H9 (cell line): ENCODE measurements at regions not wholly inside any gene's neighbourhood (a gene's known extent, or its start where the extent isn't known, plus 50 kb on each side); places are given as distances from the start of the nearest gene placed in this dataset.

Experiments
- DNase-seq: peaks from one replicate; pipeline ENCODE4 v3.0.0-alpha.2; 2017
- H2AFZ ChIP-seq: one replicate; pipeline ENCODE4 v1.6.1; 2013; ENCODE audit warnings: mild to moderate bottlenecking, low read length, control low read depth, moderate library complexity
- H2AK5ac ChIP-seq: 2 replicates; pipeline ENCODE4 v1.6.1; 2013; ENCODE audit warnings: low read length, control low read depth, mixed read lengths; ENCODE audit not compliant: insufficient read length
- H2BK120ac ChIP-seq: one replicate; pipeline ENCODE4 v1.6.1; 2013; ENCODE audit warnings: low read depth, mild to moderate bottlenecking, low read length, control low read depth, inconsistent platforms; ENCODE audit not compliant: poor library complexity, severe bottlenecking
- H2BK12ac ChIP-seq: 2 replicates; pipeline ENCODE4 v1.6.1; 2013; ENCODE audit warnings: low read length, control low read depth, mixed read lengths, low read depth; ENCODE audit not compliant: insufficient read length
- H2BK15ac ChIP-seq: 2 replicates; pipeline ENCODE4 v1.6.1; 2013; ENCODE audit warnings: low read depth, low read length, control low read depth
- H2BK20ac ChIP-seq: one replicate; pipeline ENCODE4 v1.6.1; 2013; ENCODE audit warnings: low read depth, mild to moderate bottlenecking, low read length, control low read depth, inconsistent platforms; ENCODE audit not compliant: poor library complexity, severe bottlenecking
- H2BK5ac ChIP-seq: 2 replicates; pipeline ENCODE4 v1.6.1; 2013; ENCODE audit warnings: low read length, control low read depth, mixed read lengths; ENCODE audit not compliant: insufficient read length
- H3K14ac ChIP-seq: 2 replicates; pipeline ENCODE4 v1.6.1; 2013; ENCODE audit warnings: low read length, control low read depth; ENCODE audit not compliant: insufficient read depth
- H3K18ac ChIP-seq: 2 replicates; pipeline ENCODE4 v1.6.1; 2013; ENCODE audit warnings: low read depth, mild to moderate bottlenecking, mixed read lengths, low read length, control low read depth; ENCODE audit not compliant: insufficient read length
- H3K23ac ChIP-seq: 2 replicates; pipeline ENCODE4 v1.6.1; 2013; ENCODE audit warnings: low read length, control low read depth, mixed read lengths, low read depth; ENCODE audit not compliant: insufficient read length
- H3K23me2 ChIP-seq: 2 replicates; pipeline ENCODE4 v1.6.1; 2013; ENCODE audit warnings: low read depth, mild to moderate bottlenecking, mixed read lengths, low read length, control low read depth; ENCODE audit not compliant: insufficient read length, poor library complexity, severe bottlenecking
- H3K27ac ChIP-seq: 2 replicates; pipeline ENCODE4 v1.5.1; 2013; ENCODE audit warnings: low read length, control low read depth, mixed read lengths, low read depth; ENCODE audit not compliant: insufficient read length
- H3K27me3 ChIP-seq: 2 replicates; pipeline ENCODE4 v1.6.1; 2013; ENCODE audit warnings: low read length, control low read depth, inconsistent platforms; ENCODE audit not compliant: insufficient read depth
- H3K4ac ChIP-seq: 2 replicates; pipeline ENCODE4 v1.6.1; 2013; ENCODE audit warnings: low read depth, mild to moderate bottlenecking, control low read depth, inconsistent platforms, low read length, moderate library complexity
- H3K4me1 ChIP-seq: 2 replicates; pipeline ENCODE4 v1.6.1; 2013; ENCODE audit warnings: low read length, control low read depth, inconsistent platforms; ENCODE audit not compliant: insufficient read depth
- H3K4me2 ChIP-seq: 2 replicates; pipeline ENCODE4 v1.6.1; 2013; ENCODE audit warnings: low read length, control low read depth, mixed read lengths; ENCODE audit not compliant: insufficient read length, insufficient read depth
- H3K56ac ChIP-seq: 2 replicates; pipeline ENCODE4 v1.6.1; 2013; ENCODE audit warnings: low read depth, mild to moderate bottlenecking, mixed read lengths, low read length, control low read depth; ENCODE audit not compliant: insufficient read length
- H3K79me1 ChIP-seq: 2 replicates; pipeline ENCODE4 v1.6.1; 2013; ENCODE audit warnings: low read depth, mild to moderate bottlenecking, moderate library complexity, low read length, control low read depth, inconsistent platforms; ENCODE audit not compliant: insufficient read depth, poor library complexity, severe bottlenecking
- H3K79me2 ChIP-seq: 2 replicates; pipeline ENCODE4 v1.6.1; 2013; ENCODE audit warnings: low read length, control low read depth, inconsistent platforms; ENCODE audit not compliant: insufficient read depth
- H3K9ac ChIP-seq: 2 replicates; pipeline ENCODE4 v1.6.1; 2013; ENCODE audit warnings: low read length, control low read depth, mixed read lengths; ENCODE audit not compliant: insufficient read length; ENCODE audit errors: extremely low read depth
- H3K9me3 ChIP-seq: one replicate; pipeline ENCODE4 v1.6.1; 2013; ENCODE audit warnings: low read depth, low read length, inconsistent platforms; ENCODE audit not compliant: control insufficient read depth
- H3T11ph ChIP-seq: one replicate; pipeline ENCODE4 v1.6.1; 2013; ENCODE audit warnings: mild to moderate bottlenecking, low read length, control low read depth, inconsistent platforms
- H4K20me1 ChIP-seq: one replicate; pipeline ENCODE4 v1.6.1; 2013; ENCODE audit not compliant: control insufficient read depth, insufficient read length, insufficient read depth
- H4K5ac ChIP-seq: 2 replicates; pipeline ENCODE4 v1.6.1; 2013; ENCODE audit warnings: low read depth, mild to moderate bottlenecking, mixed read lengths, low read length, control low read depth; ENCODE audit not compliant: insufficient read length
- H4K8ac ChIP-seq: replicated peaks from 2 replicates; pipeline ENCODE4 v1.6.1; 2013; ENCODE audit warnings: low read length, control low read depth, mixed read lengths, low read depth; ENCODE audit not compliant: insufficient read length
- H4K91ac ChIP-seq: 2 replicates; pipeline ENCODE4 v1.6.1; 2013; ENCODE audit warnings: low read depth, mild to moderate bottlenecking, moderate library complexity, mixed read lengths, low read length, control low read depth; ENCODE audit not compliant: insufficient read length
- H3K27ac Mint-ChIP-seq, 3 experiments: 2 replicates in 2 of 3; 3 replicates in 1 of 3; pipeline ENCODE4 v1.8.0; 2020 to 2021; ENCODE audit warnings: mixed read lengths in 3 of 3, mild to moderate bottlenecking in 1 of 3, moderate library complexity in 1 of 3
- H3K27me3 Mint-ChIP-seq: 2 replicates; pipeline ENCODE4 v1.8.0; 2021; ENCODE audit warnings: low read depth, mild to moderate bottlenecking, moderate library complexity, mixed read lengths
- H3K36me3 Mint-ChIP-seq, 3 experiments: 2 replicates in 2 of 3; 3 replicates in 1 of 3; pipeline ENCODE4 v1.8.0; 2020 to 2021; ENCODE audit warnings: low read depth in 3 of 3, mixed read lengths in 3 of 3; ENCODE audit not compliant: insufficient read depth in 1 of 3
- H3K4me1 Mint-ChIP-seq, 2 experiments: 2 replicates each; pipeline ENCODE4 v1.8.0; 2020; ENCODE audit warnings: mixed read lengths in 2 of 2
- H3K4me3 Mint-ChIP-seq, 2 experiments: 2 replicates in 1 of 2; 3 replicates in 1 of 2; pipeline ENCODE4 v1.8.0; 2020 to 2021; ENCODE audit warnings: mild to moderate bottlenecking in 2 of 2, mixed read lengths in 2 of 2, moderate library complexity in 1 of 2
- H3K9me3 Mint-ChIP-seq, 2 experiments: 2 replicates in 1 of 2; 3 replicates in 1 of 2; pipeline ENCODE4 v1.8.0; 2020; ENCODE audit warnings: mild to moderate bottlenecking in 2 of 2, mixed read lengths in 2 of 2, moderate library complexity in 1 of 2
- CTCF ChIP-seq: fragments of 200-600 bp; sonication (generic); conservative IDR thresholded peaks from 3 replicates; pipeline ENCODE4 v1.8.0; 2021; ENCODE audit warnings: antibody characterized with exemption, mild to moderate bottlenecking
- WGBS: extraction: QIAGEN DNeasy Blood & Tissue Kit; methylation state at CpG from one replicate; pipeline ENCODE4 v1.1.7; 2013; ENCODE audit warnings: missing lambda C conversion rate, low lambda C conversion rate, mixed read lengths; ENCODE audit not compliant: insufficient read length; ENCODE audit errors: extremely low coverage; 5-methylcytosine and 5-hydroxymethylcytosine counted together

GRCh38 chr3:89017531-89017930, 89.9 kb upstream of the EPHA3 start:
- no CpG with 5 or more reads among the region's 1 CpG for WGBS
- Histone ChIP-seq H2BK5ac (no peak overlapping the region), H3K18ac (no peak overlapping the region), H2BK20ac (no peak overlapping the region), H3K4me1 (no peaks in the 10 kb centered on the region), H3K79me2 (no peaks in the 10 kb centered on the region), H4K8ac (no peak overlapping the region), H4K20me1 (no peaks in the 10 kb centered on the region), H3T11ph (no peak overlapping the region), H2BK12ac (no peak overlapping the region), H4K5ac (no peak overlapping the region), H3K4me2 (no peak overlapping the region), H3K79me1 (no peaks in the 10 kb centered on the region), H3K14ac (no peak overlapping the region), H2AFZ (no peak overlapping the region), H3K9ac (no peak overlapping the region), H2BK120ac (no peak overlapping the region), H2AK5ac (no peak overlapping the region), H3K23me2 (no peaks in the 10 kb centered on the region), H3K4ac (no peak overlapping the region), H3K9me3 (no peaks in the 10 kb centered on the region), H3K23ac (no peak overlapping the region), H2BK15ac (no peak overlapping the region), H3K56ac (no peak overlapping the region), H4K91ac (no peak overlapping the region), H3K27me3 (no peaks in the 10 kb centered on the region), H3K27ac (no peak overlapping the region)
- no peaks in the 10 kb centered on the region for H3K27me3 Mint-ChIP-seq
- H3K9me3 Mint-ChIP-seq = peaks cover 0 to 3% of the 10 kb centered on the region in 2 experiments; a peak in 3 of 5 replicates
- TF ChIP-seq CTCF = no peak
- DNase-seq = no peak
- peaks cover 0 to 2% (median 0%) of the 10 kb centered on the region in 3 experiments; a peak in 2 of 7 replicates for H3K36me3 Mint-ChIP-seq
- no peak overlapping the region for H3K27ac Mint-ChIP-seq
- H3K4me1 Mint-ChIP-seq = no peaks in the 10 kb centered on the region
- H3K4me3 Mint-ChIP-seq = no peak overlapping the region
